Gastrocnemius medialis (tissue), 4 donors: ENCODE measurements at regions not wholly inside any gene's neighbourhood (a gene's known extent, or its start where the extent isn't known, plus 50 kb on each side); places are given as distances from the start of the nearest gene placed in this dataset.
"Not testable (repeated sequence)": the region's sequence is repeated elsewhere in the genome, so short reads cannot be mapped to it uniquely, and the experiment has no call there.

Source experiments
- ATAC-seq, 2 donors: fragments of 150-250 bp; one replicate each; pipeline ENCODE4 v1.9.1; 2016
- DNase-seq, 2 donors: peaks; one replicate each; pipeline ENCODE4 v3.0.0-alpha.2; 2019
- H3K27ac ChIP-seq, 4 donors: fragments of 200-600 bp; sonication (generic); 1 replicate in 1 of 4; 2 replicates in 3 of 4; pipeline ENCODE4 v1.5.1; 2016 to 2018; ENCODE audit warnings: mild to moderate bottlenecking in 2 of 4, moderate library complexity in 1 of 4
- H3K27me3 ChIP-seq, 3 donors: fragments of 200-600 bp; sonication (generic) in 2 of 3; 1 replicate in 1 of 3; 2 replicates in 2 of 3; pipeline versions ENCODE4 v1.5.1 to v1.6.0; 2016 to 2019; ENCODE audit warnings: mild to moderate bottlenecking in 1 of 3, moderate library complexity in 1 of 3
- H3K36me3 ChIP-seq, 2 donors: fragments of 200-600 bp; sonication (generic) in 1 of 2; one replicate each; pipeline ENCODE4 v1.5.1; 2017 to 2018
- H3K4me1 ChIP-seq, 2 donors: fragments of 200-600 bp; sonication (generic) in 1 of 2; one replicate each; pipeline ENCODE4 v1.5.1; 2016 to 2017; ENCODE audit warnings: mild to moderate bottlenecking in 2 of 2
- H3K4me3 ChIP-seq, 4 donors: fragments of 200-600 bp; sonication (generic) in 3 of 4; 1 replicate in 1 of 4; 2 replicates in 3 of 4; pipeline ENCODE4 v1.5.1; 2016 to 2019; ENCODE audit warnings: mild to moderate bottlenecking in 2 of 4
- H3K9me3 ChIP-seq, 3 donors: fragments of 200-600 bp; sonication (generic) in 2 of 3; 1 replicate in 1 of 3; 2 replicates in 2 of 3; pipeline ENCODE4 v1.5.1; 2016 to 2019
- POLR2A ChIP-seq, 2 donors: fragments of 450-650 bp; IDR thresholded peaks; one replicate each; pipeline ENCODE4 v1.6.1; 2017; ENCODE audit warnings: antibody characterized with exemption in 2 of 2, mild to moderate bottlenecking in 2 of 2, moderate library complexity in 2 of 2
- in situ Hi-C, 4 donors: fragments of 200-750 bp; cut with MboI; loops; one replicate each; pipeline versions ENCODE4 v1.15.0 to v1.8.0; 2017; ENCODE audit warnings: low sequenced_read_pairs in 4 of 4
- intact Hi-C: fragments of 100-400 bp; cut with DNase I; formaldehyde crosslinking; loops from one replicate; pipeline ENCODE4 v1.15.1; 2023; ENCODE audit warnings: low total_unique reads
- TF ChIP-seq, protein P1 (sequence below), 5 experiments: fragments of 450-650 bp in 3 of 5; fragments of 200-600 bp in 2 of 5; sonication (generic) in 2 of 5; IDR thresholded peaks in 4 of 5; conservative IDR thresholded peaks in 1 of 5; 1 replicate in 4 of 5; 2 replicates in 1 of 5; pipeline ENCODE4 v1.5.1; 2016 to 2019; ENCODE audit warnings: antibody characterized with exemption in 5 of 5, mild to moderate bottlenecking in 3 of 5, moderate library complexity in 3 of 5

GRCh38 chr17:26982563-26982962 is 311.4 kb upstream of the WSB1 start:
- H3K27ac ChIP-seq, DNase-seq, H3K27me3 ChIP-seq, intact Hi-C loops, in situ Hi-C loops, H3K36me3 ChIP-seq, ATAC-seq, H3K4me3 ChIP-seq, H3K4me1 ChIP-seq, H3K9me3 ChIP-seq: not testable (repeated sequence)

DNA sequence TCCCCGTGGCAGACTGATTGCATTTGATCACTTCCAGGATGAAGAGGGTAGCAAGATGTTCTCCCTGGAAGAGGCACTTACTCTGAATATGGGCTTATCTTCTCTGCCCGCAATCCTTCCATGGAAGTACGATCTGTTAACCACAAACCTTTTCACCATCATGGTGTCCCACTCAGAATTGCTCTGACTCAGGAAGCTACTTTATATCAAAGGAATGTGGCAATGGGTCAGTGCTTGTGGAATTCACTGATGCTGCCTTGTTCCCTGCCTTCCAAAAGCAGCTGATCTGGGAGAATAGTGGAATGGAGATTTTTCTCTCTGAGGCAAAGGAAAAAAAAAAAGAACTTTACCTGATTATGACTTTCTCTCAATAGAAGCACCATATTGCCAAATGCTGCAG is 306.1 kb upstream of the WSB1 start:
- DNase-seq, ATAC-seq, H3K27ac ChIP-seq, in situ Hi-C loops, H3K4me3 ChIP-seq, H3K36me3 ChIP-seq, H3K9me3 ChIP-seq, intact Hi-C loops, H3K4me1 ChIP-seq, H3K27me3 ChIP-seq: not testable (repeated sequence)

- DNase-seq, H3K9me3 ChIP-seq, H3K36me3 ChIP-seq, H3K4me3 ChIP-seq, intact Hi-C loops, H3K27me3 ChIP-seq, in situ Hi-C loops, H3K27ac ChIP-seq, ATAC-seq, H3K4me1 ChIP-seq: not testable (repeated sequence)
These were observed 299.3 kb upstream of the WSB1 start for GRCh38 chr17:26994648-26995047.

DNA sequence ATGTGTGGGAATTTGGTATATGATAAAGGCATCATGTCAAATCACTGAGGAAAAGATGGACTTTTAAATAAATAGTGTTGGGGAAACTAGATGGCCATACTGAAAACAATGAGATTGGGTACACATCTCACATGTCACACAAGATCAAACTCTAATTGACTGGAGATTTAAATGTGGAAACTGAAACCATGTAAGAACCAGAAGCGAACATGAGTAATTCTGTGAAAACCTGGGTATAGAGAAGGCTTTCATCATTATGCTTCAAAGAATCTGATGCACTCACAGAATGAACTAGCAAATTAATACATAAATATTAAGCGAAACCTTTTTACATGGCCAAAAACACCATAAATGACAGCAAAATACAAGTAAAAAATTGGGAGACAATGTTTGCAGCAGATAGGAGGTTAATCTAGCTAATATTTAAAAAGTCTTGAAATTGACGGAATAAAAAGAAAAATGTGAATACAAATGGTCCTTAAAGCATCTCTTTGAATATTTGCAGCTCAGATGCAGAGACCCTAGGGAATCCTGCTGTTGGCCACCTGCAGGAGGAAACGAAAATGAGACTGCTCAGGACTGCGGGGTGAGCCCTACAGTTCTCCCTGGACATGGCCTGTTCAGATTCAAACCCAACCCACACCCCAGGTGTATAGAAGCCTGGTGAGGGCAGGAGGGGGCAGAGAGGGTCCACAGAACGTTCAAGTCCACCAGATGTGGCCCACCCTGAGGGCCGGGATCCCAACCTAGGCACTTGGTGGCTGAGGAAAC is 297.6 kb upstream of the WSB1 start:
- intact Hi-C loops, H3K4me1 ChIP-seq, H3K4me3 ChIP-seq, H3K27me3 ChIP-seq, H3K9me3 ChIP-seq, ATAC-seq, in situ Hi-C loops, DNase-seq, H3K36me3 ChIP-seq, H3K27ac ChIP-seq: not testable (repeated sequence)

DNA sequence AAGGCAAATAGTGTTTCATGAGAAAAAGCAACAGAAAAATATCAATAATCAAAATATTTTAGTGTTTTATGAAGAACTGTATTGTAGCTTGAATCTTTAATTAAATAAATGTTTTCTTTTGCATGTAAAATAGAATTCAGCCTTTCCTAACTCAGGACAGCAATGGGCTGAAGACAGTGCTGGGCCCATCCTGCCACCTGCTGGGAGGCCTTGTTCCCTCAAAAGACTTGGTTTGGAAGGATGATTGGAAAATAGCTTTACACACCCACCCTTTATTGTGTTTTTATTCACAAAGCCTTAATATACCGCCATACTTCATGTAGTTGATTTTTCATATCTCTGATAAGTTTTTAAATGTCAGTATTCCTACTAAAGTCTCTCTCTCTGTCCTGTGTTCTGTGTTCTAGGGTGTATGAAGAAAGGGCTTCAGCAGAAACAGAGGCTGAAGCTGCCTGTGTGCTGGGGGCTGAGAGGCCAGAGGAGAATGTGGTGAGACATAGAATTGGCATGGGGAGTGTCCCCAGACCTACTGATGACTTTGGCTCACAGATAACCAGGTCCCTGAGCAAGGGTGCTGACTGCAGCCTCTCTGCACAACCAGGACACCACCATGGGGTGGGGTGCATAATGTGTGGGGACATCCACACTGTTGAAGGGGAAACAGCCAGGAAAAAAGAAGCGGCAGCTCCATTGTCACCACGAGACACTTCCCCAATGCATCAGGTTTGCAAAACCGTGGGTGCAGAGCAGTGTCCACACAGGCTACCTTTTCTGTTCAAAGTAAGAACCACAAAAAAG is 286.0 kb upstream of the WSB1 start:
- H3K9me3 ChIP-seq, H3K4me3 ChIP-seq, H3K4me1 ChIP-seq, in situ Hi-C loops, intact Hi-C loops, DNase-seq, H3K36me3 ChIP-seq, H3K27ac ChIP-seq, ATAC-seq, H3K27me3 ChIP-seq: not testable (repeated sequence)

DNA sequence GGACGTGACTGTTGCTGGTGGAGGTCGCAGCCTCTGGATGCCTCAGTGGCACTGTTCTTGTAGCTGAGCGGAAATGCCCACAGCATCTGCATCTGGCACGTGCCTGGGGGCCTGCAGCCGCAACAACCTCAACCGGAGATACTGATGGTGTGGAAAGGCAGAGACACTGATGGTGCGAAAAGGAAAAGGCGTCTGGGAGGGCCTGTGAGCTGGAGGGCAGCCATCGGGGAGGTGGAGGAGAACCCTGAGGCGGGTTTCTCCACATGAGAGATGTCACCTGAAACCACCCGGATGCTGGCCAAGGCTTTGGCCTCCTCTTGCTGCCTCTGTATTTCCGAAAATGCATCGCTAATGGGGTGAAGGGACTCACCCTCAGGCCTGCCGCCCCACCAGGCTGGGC is 284.8 kb upstream of the WSB1 start:
- Histone ChIP-seq H3K27me3 (no peaks in the 10 kb centered on the region), H3K27ac (no peak overlapping the region), H3K9me3 (no peaks in the 10 kb centered on the region), H3K4me1 (no peaks in the 10 kb centered on the region), H3K36me3 (no peaks in the 10 kb centered on the region), H3K4me3 (no peak overlapping the region)
- ATAC-seq (no peak), DNase-seq (no peak)
- TF ChIP-seq, protein P1, sequence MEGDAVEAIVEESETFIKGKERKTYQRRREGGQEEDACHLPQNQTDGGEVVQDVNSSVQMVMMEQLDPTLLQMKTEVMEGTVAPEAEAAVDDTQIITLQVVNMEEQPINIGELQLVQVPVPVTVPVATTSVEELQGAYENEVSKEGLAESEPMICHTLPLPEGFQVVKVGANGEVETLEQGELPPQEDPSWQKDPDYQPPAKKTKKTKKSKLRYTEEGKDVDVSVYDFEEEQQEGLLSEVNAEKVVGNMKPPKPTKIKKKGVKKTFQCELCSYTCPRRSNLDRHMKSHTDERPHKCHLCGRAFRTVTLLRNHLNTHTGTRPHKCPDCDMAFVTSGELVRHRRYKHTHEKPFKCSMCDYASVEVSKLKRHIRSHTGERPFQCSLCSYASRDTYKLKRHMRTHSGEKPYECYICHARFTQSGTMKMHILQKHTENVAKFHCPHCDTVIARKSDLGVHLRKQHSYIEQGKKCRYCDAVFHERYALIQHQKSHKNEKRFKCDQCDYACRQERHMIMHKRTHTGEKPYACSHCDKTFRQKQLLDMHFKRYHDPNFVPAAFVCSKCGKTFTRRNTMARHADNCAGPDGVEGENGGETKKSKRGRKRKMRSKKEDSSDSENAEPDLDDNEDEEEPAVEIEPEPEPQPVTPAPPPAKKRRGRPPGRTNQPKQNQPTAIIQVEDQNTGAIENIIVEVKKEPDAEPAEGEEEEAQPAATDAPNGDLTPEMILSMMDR (IDR thresholded peaks at IDR 0.05 in 4 of 5, conservative IDR thresholded peaks at IDR 0.05 in 1 of 5) = no peak
- no peak for TF ChIP-seq POLR2A (IDR thresholded peaks at IDR 0.05)
- in situ Hi-C loops = no loop called here
- intact Hi-C loops = no loop called here

DNA sequence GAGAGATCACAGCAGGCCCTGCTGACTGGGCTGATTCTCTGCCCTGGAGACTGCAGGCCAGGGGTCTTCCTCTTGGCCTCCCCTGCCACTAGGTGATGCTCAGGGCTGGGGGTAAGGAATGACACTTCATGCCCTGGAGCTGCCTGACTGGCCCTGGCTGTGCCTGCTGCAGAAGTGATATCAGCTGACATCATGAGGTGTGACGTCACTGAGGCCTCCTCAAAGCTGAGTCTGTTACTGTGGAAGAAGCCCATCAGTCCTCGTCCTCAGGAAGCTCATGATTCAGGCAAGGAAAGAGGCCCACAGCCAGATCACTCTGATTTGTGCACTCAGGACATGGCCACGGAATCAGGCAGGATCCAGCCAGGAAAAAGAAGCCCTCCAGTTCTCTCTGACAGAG is 283.8 kb upstream of the WSB1 start:
- DNase-seq, H3K36me3 ChIP-seq, intact Hi-C loops, H3K27me3 ChIP-seq, H3K4me3 ChIP-seq, in situ Hi-C loops, ATAC-seq, H3K27ac ChIP-seq, H3K9me3 ChIP-seq, H3K4me1 ChIP-seq: not testable (repeated sequence)

GRCh38 chr17:27030552-27030951 is 263.4 kb upstream of the WSB1 start:
- in situ Hi-C loops, H3K4me1 ChIP-seq, H3K9me3 ChIP-seq, DNase-seq, H3K27ac ChIP-seq, H3K27me3 ChIP-seq, H3K4me3 ChIP-seq, intact Hi-C loops, H3K36me3 ChIP-seq, ATAC-seq: not testable (repeated sequence)
